KMS-11 (cell line): ENCODE measurements at regions not wholly inside any gene's neighbourhood (a gene's known extent, or its start where the extent isn't known, plus 50 kb on each side); places are given as distances from the start of the nearest gene placed in this dataset.

Experiments used
- H2AFZ ChIP-seq: fragments of 200-600 bp; sonication (generic); 2 replicates; pipeline ENCODE4 v1.6.1; 2016; ENCODE audit warnings: antibody characterized with exemption, mixed run types, low read depth
- H3K27ac ChIP-seq: fragments of 200-600 bp; sonication (generic); 2 replicates; pipeline ENCODE4 v1.6.1; 2016; ENCODE audit warnings: mild to moderate bottlenecking, mixed run types
- H3K27me3 ChIP-seq: fragments of 200-600 bp; sonication (generic); 2 replicates; pipeline ENCODE4 v1.6.1; 2017; ENCODE audit warnings: mild to moderate bottlenecking, low read depth, mixed run types, moderate library complexity; ENCODE audit not compliant: insufficient read depth
- H3K36me3 ChIP-seq: fragments of 200-600 bp; sonication (generic); 2 replicates; pipeline ENCODE4 v1.6.1; 2017; ENCODE audit warnings: mild to moderate bottlenecking, mixed run types; ENCODE audit not compliant: insufficient read depth
- H3K4me1 ChIP-seq: fragments of 200-600 bp; sonication (generic); 2 replicates; pipeline ENCODE4 v1.6.1; 2016; ENCODE audit warnings: mild to moderate bottlenecking, low read depth, mixed run types; ENCODE audit not compliant: poor library complexity, severe bottlenecking
- H3K4me2 ChIP-seq: fragments of 200-600 bp; sonication (generic); 2 replicates; pipeline ENCODE4 v1.7.0; 2016; ENCODE audit warnings: mild to moderate bottlenecking, mixed run types
- H3K4me3 ChIP-seq: fragments of 200-600 bp; sonication (generic); IDR thresholded peaks from 2 replicates; pipeline ENCODE4 v1.6.1; 2017; ENCODE audit warnings: low read depth, low read length, mixed read lengths; ENCODE audit not compliant: insufficient read depth
- H3K79me2 ChIP-seq: fragments of 200-600 bp; sonication (generic); 2 replicates; pipeline ENCODE4 v1.6.1; 2016; ENCODE audit warnings: low read depth, mixed run types; ENCODE audit not compliant: insufficient read depth
- H3K9ac ChIP-seq: fragments of 200-600 bp; sonication (generic); 2 replicates; pipeline ENCODE4 v1.6.1; 2016; ENCODE audit warnings: mild to moderate bottlenecking, mixed run types
- H4K20me1 ChIP-seq: fragments of 200-600 bp; sonication (generic); 2 replicates; pipeline ENCODE4 v1.6.1; 2016; ENCODE audit warnings: mild to moderate bottlenecking, mixed run types; ENCODE audit not compliant: insufficient read depth
- TF ChIP-seq, protein P1 (sequence below): fragments of 200-600 bp; sonication (generic); conservative IDR thresholded peaks from 2 replicates; pipeline ENCODE4 v1.6.1; 2017; ENCODE audit warnings: low read depth, mild to moderate bottlenecking, antibody characterized with exemption, low read length, moderate library complexity, mixed read lengths

DNA sequence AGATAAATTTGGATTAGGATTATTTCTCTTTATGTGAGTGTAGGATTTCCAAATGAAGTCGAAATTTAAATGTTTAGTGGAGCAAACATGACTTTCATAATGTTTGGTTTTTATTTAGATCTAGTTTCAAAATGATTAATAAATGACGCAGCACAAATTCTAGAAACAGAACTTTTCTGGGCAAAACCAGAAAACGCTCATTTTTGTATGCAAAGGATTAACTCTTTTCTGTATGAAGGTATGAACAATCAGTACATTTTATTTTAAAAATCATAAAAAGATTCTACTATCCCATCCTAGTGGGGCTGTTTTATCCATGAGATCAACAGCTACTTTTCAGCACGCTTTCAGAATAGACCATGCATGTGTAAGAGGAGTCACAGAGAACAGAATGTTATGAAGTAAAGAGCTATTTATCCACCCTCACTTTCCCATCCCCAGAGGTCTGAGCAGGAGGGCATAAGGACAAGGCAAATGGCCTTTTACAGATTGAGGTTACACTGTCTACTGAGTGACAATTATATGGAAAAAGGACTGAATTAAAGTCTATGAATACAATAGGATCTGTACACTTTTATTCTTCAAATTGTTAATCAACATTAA lies 270.8 kb downstream of the ZEB2 start:
- Histone ChIP-seq H3K79me2 (no peaks in the 10 kb centered on the region), H2AFZ (peak overlapping the region; percentile 52; the same call in 1 of the 2 replicates), H3K4me1 (peaks cover 18% of the 10 kb centered on the region), H3K36me3 (no peaks in the 10 kb centered on the region), H3K4me2 (peak overlapping the region; percentile 73), H3K27ac (peak overlapping the region; percentile 61; the same call in 1 of the 2 replicates), H3K9ac (peak overlapping the region; percentile 60; the same call in 1 of the 2 replicates), H3K27me3 (no peaks in the 10 kb centered on the region), H4K20me1 (no peaks in the 10 kb centered on the region), H3K4me3 (peak overlapping the region; percentile 23)
- TF ChIP-seq, protein P1, sequence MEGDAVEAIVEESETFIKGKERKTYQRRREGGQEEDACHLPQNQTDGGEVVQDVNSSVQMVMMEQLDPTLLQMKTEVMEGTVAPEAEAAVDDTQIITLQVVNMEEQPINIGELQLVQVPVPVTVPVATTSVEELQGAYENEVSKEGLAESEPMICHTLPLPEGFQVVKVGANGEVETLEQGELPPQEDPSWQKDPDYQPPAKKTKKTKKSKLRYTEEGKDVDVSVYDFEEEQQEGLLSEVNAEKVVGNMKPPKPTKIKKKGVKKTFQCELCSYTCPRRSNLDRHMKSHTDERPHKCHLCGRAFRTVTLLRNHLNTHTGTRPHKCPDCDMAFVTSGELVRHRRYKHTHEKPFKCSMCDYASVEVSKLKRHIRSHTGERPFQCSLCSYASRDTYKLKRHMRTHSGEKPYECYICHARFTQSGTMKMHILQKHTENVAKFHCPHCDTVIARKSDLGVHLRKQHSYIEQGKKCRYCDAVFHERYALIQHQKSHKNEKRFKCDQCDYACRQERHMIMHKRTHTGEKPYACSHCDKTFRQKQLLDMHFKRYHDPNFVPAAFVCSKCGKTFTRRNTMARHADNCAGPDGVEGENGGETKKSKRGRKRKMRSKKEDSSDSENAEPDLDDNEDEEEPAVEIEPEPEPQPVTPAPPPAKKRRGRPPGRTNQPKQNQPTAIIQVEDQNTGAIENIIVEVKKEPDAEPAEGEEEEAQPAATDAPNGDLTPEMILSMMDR: no peak

GRCh38 chr2:144248350-144249034 lies 271.4 kb downstream of the ZEB2 start:
- no peaks in the 10 kb centered on the region for H3K27me3 ChIP-seq
- peak overlapping the region; percentile 61; the same call in 1 of the 2 replicates for H3K27ac ChIP-seq
- TF ChIP-seq, protein P1: no peak
- no peaks in the 10 kb centered on the region for H3K79me2 ChIP-seq
- H2AFZ ChIP-seq: peak overlapping the region; percentile 52; the same call in 1 of the 2 replicates
- H3K9ac ChIP-seq: peak overlapping the region; percentile 60; the same call in 1 of the 2 replicates
- H3K4me2 ChIP-seq: peak overlapping the region; percentile 73
- H3K36me3 ChIP-seq: no peaks in the 10 kb centered on the region
- H3K4me1 ChIP-seq: peaks cover 18% of the 10 kb centered on the region
- H3K4me3 ChIP-seq: peak overlapping the region; percentile 23
- H4K20me1 ChIP-seq: no peaks in the 10 kb centered on the region

GRCh38 chr2:144244938-144245337 lies 275.0 kb downstream of the ZEB2 start:
- no peak overlapping the region for H2AFZ ChIP-seq
- no peaks in the 10 kb centered on the region for H3K27me3 ChIP-seq
- TF ChIP-seq, protein P1: no peak
- H3K9ac ChIP-seq: no peak overlapping the region
- H4K20me1 ChIP-seq: no peaks in the 10 kb centered on the region
- peaks cover 16% of the 10 kb centered on the region for H3K4me1 ChIP-seq
- no peaks in the 10 kb centered on the region for H3K79me2 ChIP-seq
- no peak overlapping the region for H3K27ac ChIP-seq
- H3K4me2 ChIP-seq: no peak overlapping the region
- no peaks in the 10 kb centered on the region for H3K36me3 ChIP-seq
- no peak overlapping the region for H3K4me3 ChIP-seq

GRCh38 chr2:144242311-144242710 lies 277.6 kb downstream of the ZEB2 start:
- Histone ChIP-seq H3K9ac (no peak overlapping the region), H3K27me3 (no peaks in the 10 kb centered on the region), H3K4me2 (no peak overlapping the region), H3K4me1 (no peaks in the 10 kb centered on the region), H4K20me1 (no peaks in the 10 kb centered on the region), H3K27ac (no peak overlapping the region), H3K36me3 (no peaks in the 10 kb centered on the region), H2AFZ (no peak overlapping the region), H3K4me3 (no peak overlapping the region), H3K79me2 (no peaks in the 10 kb centered on the region)
- TF ChIP-seq, protein P1: no peak
